ENCODE measurements at regions not wholly inside any gene's neighbourhood (a gene's known extent, or its start where the extent isn't known, plus 50 kb on each side); places are given as distances from the start of the nearest gene placed in this dataset.

DNA sequence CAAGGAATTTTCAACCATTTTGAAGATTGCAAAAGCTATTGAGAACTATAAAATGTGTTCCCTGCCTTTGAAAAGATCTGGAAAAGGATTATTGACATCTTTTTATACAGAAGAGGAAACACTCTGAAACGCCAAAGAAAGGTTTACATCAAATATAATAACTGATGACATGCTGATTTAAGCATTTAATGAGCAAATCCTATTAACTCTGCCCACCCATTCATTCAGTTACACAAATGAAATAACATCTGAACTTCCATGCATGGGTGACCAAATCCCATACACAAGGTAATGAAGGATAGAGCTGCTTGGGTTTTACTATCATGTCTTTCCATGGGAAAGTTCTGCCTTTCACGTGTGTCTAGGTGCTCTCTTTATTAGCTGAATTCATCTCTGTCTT is 589.4 kb upstream of the WWC1 start:
- no peak overlapping the region for H2AFZ ChIP-seq (ENCODE audit: low read length)
- H3K9ac ChIP-seq (ENCODE audit: insufficient read depth, low read depth, low read length), result no peak overlapping the region
- H3K9me3 ChIP-seq (ENCODE audit: low read length), result no peaks in the 10 kb centered on the region
- no peaks in the 10 kb centered on the region for H3K4me1 ChIP-seq (ENCODE audit: insufficient read depth, low read length)
- CTCF ChIA-PET (ENCODE audit: low intra/inter-chr PET ratio, low total read pairs), result no interaction called here
- no peak for FAIRE-seq
- no peak overlapping the region for H3K4me3 ChIP-seq (replicated peaks in 1 of 3; ENCODE audit: insufficient read depth in 1 of 3, low read depth in 2 of 3, low read length in 3 of 3)
- H3K79me2 ChIP-seq (ENCODE audit: insufficient read depth, low read length), result no peaks in the 10 kb centered on the region
- H3K27me3 ChIP-seq (ENCODE audit: control insufficient read depth in 1 of 2, insufficient read depth in 2 of 2, low read length in 2 of 2), result no peaks in the 10 kb centered on the region
- no peak for ATAC-seq
- in situ Hi-C loops (cut with HindIII; ENCODE audit: extremely low pct_ligation_motif_present, low pct_unique_long_range_greater_than_20kb), result no loop called here
- intact Hi-C loops (cut with micrococcal nuclease; ENCODE audit: unreplicated experiment), result no loop called here
- TF ChIP-seq NFIB (CRISPR knock-in tag; IDR thresholded peaks at IDR 0.05; ENCODE audit: borderline replicate concordance), result no peak
- no peak for DNase-seq (ENCODE audit: low spot score)
- no TSS peak for BruUV-seq (replicated peaks)
- WGBS (ENCODE audit: low lambda C conversion rate), result 0% methylated on average over 2 of the region's 2 CpGs
- POLR2A ChIA-PET, result no interaction called here
- no peak overlapping the region for H3K27ac ChIP-seq (ENCODE audit: extremely low read length, insufficient read depth, low read length)
- H3K4me2 ChIP-seq (ENCODE audit: low read depth, low read length), result no peak overlapping the region
- no peaks in the 10 kb centered on the region for H4K20me1 ChIP-seq (ENCODE audit: insufficient read depth, low read length)
- no peaks in the 10 kb centered on the region for H3K36me3 ChIP-seq (replicated peaks in 1 of 2; ENCODE audit: control insufficient read depth in 1 of 2, insufficient read depth in 2 of 2, low read length in 2 of 2)

- H3K4me3 ChIP-seq (replicated peaks in 1 of 3; ENCODE audit: insufficient read depth in 1 of 3, low read depth in 2 of 3, low read length in 3 of 3), result no peak overlapping the region
- no peaks in the 10 kb centered on the region for H3K27me3 ChIP-seq (ENCODE audit: control insufficient read depth in 1 of 2, insufficient read depth in 2 of 2, low read length in 2 of 2)
- no peak overlapping the region for H3K9ac ChIP-seq (ENCODE audit: insufficient read depth, low read depth, low read length)
- no peak overlapping the region for H3K4me2 ChIP-seq (ENCODE audit: low read depth, low read length)
- in situ Hi-C loops (cut with HindIII; ENCODE audit: extremely low pct_ligation_motif_present, low pct_unique_long_range_greater_than_20kb), result no loop called here
- FAIRE-seq (no peak), DNase-seq (ENCODE audit: low spot score) (no peak), ATAC-seq (no peak)
- no peaks in the 10 kb centered on the region for H3K79me2 ChIP-seq (ENCODE audit: insufficient read depth, low read length)
- H3K4me1 ChIP-seq (ENCODE audit: insufficient read depth, low read length), result no peaks in the 10 kb centered on the region
- intact Hi-C loops (cut with micrococcal nuclease; ENCODE audit: unreplicated experiment), result no loop called here
- no peaks in the 10 kb centered on the region for H3K36me3 ChIP-seq (replicated peaks in 1 of 2; ENCODE audit: control insufficient read depth in 1 of 2, insufficient read depth in 2 of 2, low read length in 2 of 2)
- no TSS peak for BruUV-seq (replicated peaks)
- WGBS (ENCODE audit: low lambda C conversion rate), result 0% methylated on average over 3 of the region's 3 CpGs
- no peaks in the 10 kb centered on the region for H4K20me1 ChIP-seq (ENCODE audit: insufficient read depth, low read length)
- ChIA-PET POLR2A (no interaction called here), CTCF (ENCODE audit: low intra/inter-chr PET ratio, low total read pairs) (no interaction called here)
- H3K27ac ChIP-seq (ENCODE audit: extremely low read length, insufficient read depth, low read length), result no peak overlapping the region
- H2AFZ ChIP-seq (ENCODE audit: low read length), result no peak overlapping the region
- H3K9me3 ChIP-seq (ENCODE audit: low read length), result no peaks in the 10 kb centered on the region
- TF ChIP-seq NFE2L1 (CRISPR knock-in tag; IDR thresholded peaks at IDR 0.05; ENCODE audit: borderline replicate concordance) (no peak), ZBTB39 (CRISPR knock-in tag; IDR thresholded peaks at IDR 0.05) (no peak), ZNF605 (CRISPR knock-in tag; IDR thresholded peaks at IDR 0.05) (no peak), RBAK (CRISPR knock-in tag; IDR thresholded peaks at IDR 0.05) (no peak), ZKSCAN8 (CRISPR knock-in tag; IDR thresholded peaks at IDR 0.05; ENCODE audit: borderline replicate concordance) (no peak), MAX (IDR thresholded peaks at IDR 0.05) (no peak), DZIP1 (CRISPR knock-in tag; IDR thresholded peaks at IDR 0.05) (no peak)
- TF ChIP-seq, protein P1, sequence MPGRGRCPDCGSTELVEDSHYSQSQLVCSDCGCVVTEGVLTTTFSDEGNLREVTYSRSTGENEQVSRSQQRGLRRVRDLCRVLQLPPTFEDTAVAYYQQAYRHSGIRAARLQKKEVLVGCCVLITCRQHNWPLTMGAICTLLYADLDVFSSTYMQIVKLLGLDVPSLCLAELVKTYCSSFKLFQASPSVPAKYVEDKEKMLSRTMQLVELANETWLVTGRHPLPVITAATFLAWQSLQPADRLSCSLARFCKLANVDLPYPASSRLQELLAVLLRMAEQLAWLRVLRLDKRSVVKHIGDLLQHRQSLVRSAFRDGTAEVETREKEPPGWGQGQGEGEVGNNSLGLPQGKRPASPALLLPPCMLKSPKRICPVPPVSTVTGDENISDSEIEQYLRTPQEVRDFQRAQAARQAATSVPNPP (CRISPR knock-in tag; IDR thresholded peaks at IDR 0.05), result no peak
- TF ChIP-seq, protein P2, sequence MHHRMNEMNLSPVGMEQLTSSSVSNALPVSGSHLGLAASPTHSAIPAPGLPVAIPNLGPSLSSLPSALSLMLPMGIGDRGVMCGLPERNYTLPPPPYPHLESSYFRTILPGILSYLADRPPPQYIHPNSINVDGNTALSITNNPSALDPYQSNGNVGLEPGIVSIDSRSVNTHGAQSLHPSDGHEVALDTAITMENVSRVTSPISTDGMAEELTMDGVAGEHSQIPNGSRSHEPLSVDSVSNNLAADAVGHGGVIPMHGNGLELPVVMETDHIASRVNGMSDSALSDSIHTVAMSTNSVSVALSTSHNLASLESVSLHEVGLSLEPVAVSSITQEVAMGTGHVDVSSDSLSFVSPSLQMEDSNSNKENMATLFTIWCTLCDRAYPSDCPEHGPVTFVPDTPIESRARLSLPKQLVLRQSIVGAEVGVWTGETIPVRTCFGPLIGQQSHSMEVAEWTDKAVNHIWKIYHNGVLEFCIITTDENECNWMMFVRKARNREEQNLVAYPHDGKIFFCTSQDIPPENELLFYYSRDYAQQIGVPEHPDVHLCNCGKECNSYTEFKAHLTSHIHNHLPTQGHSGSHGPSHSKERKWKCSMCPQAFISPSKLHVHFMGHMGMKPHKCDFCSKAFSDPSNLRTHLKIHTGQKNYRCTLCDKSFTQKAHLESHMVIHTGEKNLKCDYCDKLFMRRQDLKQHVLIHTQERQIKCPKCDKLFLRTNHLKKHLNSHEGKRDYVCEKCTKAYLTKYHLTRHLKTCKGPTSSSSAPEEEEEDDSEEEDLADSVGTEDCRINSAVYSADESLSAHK (CRISPR knock-in tag; IDR thresholded peaks at IDR 0.05; ENCODE audit: borderline replicate concordance), result no peak
These were observed 583.0 kb upstream of the WWC1 start for GRCh38 chr5:167708449-167708848.
